Anterior cingulate cortex (tissue), 58 donors: ENCODE measurements at regions not wholly inside any gene's neighbourhood (a gene's known extent, or its start where the extent isn't known, plus 50 kb on each side); places are given as distances from the start of the nearest gene placed in this dataset.
"Not testable (repeated sequence)": the region's sequence is repeated elsewhere in the genome, so short reads cannot be mapped to it uniquely, and the experiment has no call there.

ENCODE experiments used
- DNase-seq, 58 donors: peaks; one replicate each; lab custom pipeline; 2025; lab: John Stamatoyannopoulos, UW

- DNase-seq: no peak
These were observed 155.7 kb upstream of the GJE1 start for GRCh38 chr6:141976994-141977393.

- DNase-seq: not testable (repeated sequence)
These were observed 162.8 kb upstream of the GJE1 start for GRCh38 chr6:141969768-141970415.

- DNase-seq: no peak
These were observed 163.5 kb upstream of the GJE1 start for GRCh38 chr6:141969201-141969600.

GRCh38 chr6:141968632-141969031 lies 164.1 kb upstream of the GJE1 start:
- DNase-seq: no peak

GRCh38 chr6:141965016-141965545 lies 167.6 kb upstream of the GJE1 start:
- DNase-seq: no peak

GRCh38 chr6:141963543-141964295 lies 169.0 kb upstream of the GJE1 start:
- DNase-seq: no peak

- no peak for DNase-seq
These were observed 175.5 kb upstream of the GJE1 start for GRCh38 chr6:141957271-141957670.

- DNase-seq: no peak
These were observed 175.9 kb upstream of the GJE1 start for GRCh38 chr6:141956868-141957267.

GRCh38 chr6:141956046-141956761 lies 176.5 kb upstream of the GJE1 start:
- peak in 21 of 58 donors; percentile 0 to 44 (median 11) for DNase-seq

- DNase-seq: no peak
These were observed 179.7 kb upstream of the GJE1 start for GRCh38 chr6:141953072-141953471.

GRCh38 chr6:141946502-141946901 lies 186.2 kb upstream of the GJE1 start:
- DNase-seq: no peak

- DNase-seq: no peak
These were observed 194.1 kb upstream of the GJE1 start for GRCh38 chr6:141938664-141939063.

- DNase-seq: no peak
These were observed 200.0 kb upstream of the GJE1 start for GRCh38 chr6:141932685-141933084.

GRCh38 chr6:141926200-141926900 lies 206.4 kb upstream of the GJE1 start:
- DNase-seq: not testable (repeated sequence)

- DNase-seq: no peak
These were observed 207.7 kb upstream of the GJE1 start for GRCh38 chr6:141925001-141925400.

- DNase-seq: no peak
These were observed 209.8 kb upstream of the GJE1 start for GRCh38 chr6:141922898-141923297.

- not testable (repeated sequence) for DNase-seq
These were observed 215.8 kb upstream of the GJE1 start for GRCh38 chr6:141916682-141917505.

GRCh38 chr6:141914646-141915045 lies 218.1 kb upstream of the GJE1 start:
- no peak for DNase-seq

- no peak for DNase-seq
These were observed 226.1 kb upstream of the GJE1 start for GRCh38 chr6:141906569-141907080.
